ENCODE measurements at regions not wholly inside any gene's neighbourhood (a gene's known extent, or its start where the extent isn't known, plus 50 kb on each side); places are given as distances from the start of the nearest gene placed in this dataset.

DNA sequence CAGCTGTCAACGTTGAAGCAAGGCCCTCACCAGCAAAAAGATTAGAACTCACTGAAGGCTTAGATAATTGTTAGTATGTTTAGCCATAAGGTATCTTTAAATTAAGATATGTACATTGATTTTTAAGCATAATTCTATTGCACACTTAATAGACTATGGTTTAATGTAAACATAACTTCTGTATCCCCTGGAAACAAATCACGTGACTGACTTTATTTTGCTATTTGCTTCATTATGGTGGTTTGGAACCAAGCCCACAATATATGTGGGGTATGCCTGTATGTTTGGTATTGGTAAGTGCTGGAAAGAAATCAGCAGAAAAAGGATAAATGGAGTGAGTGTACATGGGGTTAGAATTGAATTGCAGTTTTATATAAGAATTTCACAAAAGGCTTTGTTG lies 111.9 kb downstream of the NMUR2 start:
- H3K36me3 ChIP-seq (ENCODE audit: control insufficient read depth in 1 of 2, insufficient read depth in 2 of 2, low read length in 2 of 2), result no peaks in the 10 kb centered on the region
- RAD21 ChIA-PET (ENCODE audit: low non-redundant PET in 1 of 2, low total read pairs in 2 of 2, uncharacterized antibody in 2 of 2, unreplicated experiment in 2 of 2), result no interaction called here
- H4K20me1 ChIP-seq (ENCODE audit: insufficient read depth), result no peaks in the 10 kb centered on the region
- no peak overlapping the region for H3K27ac ChIP-seq (ENCODE audit: low read depth, low read length)
- intact Hi-C loops (cut with micrococcal nuclease), result no loop called here
- POLR2A ChIA-PET, result no interaction called here
- H3K9me2 ChIP-seq (ENCODE audit: insufficient read depth), result no peaks in the 10 kb centered on the region
- H3K4me3 ChIP-seq (replicated peaks in 1 of 2; ENCODE audit: low read depth in 1 of 2, low read length in 2 of 2), result no peak overlapping the region
- H3K79me2 ChIP-seq (ENCODE audit: insufficient read depth, low read length), result no peaks in the 10 kb centered on the region
- no peak overlapping the region for H3K9ac ChIP-seq (ENCODE audit: low read length)
- H3K27me3 ChIP-seq (ENCODE audit: insufficient read depth, low read length), result 0 out of 2 replicates have a peak, but pooled peaks cover 3% of the 10 kb centered on the region
- DNase-seq (ENCODE audit: low read depth, low spot score) (no peak), ATAC-seq (no peak)
- CTCF ChIA-PET, result no interaction called here
- no peaks in the 10 kb centered on the region for H3K9me3 ChIP-seq (ENCODE audit: control insufficient read depth in 1 of 2, insufficient read depth in 1 of 2, low read depth in 1 of 2, low read length in 2 of 2)
- TF ChIP-seq FOSL1 (IDR thresholded peaks at IDR 0.05; ENCODE audit: low read depth) (no peak), YY1 (IDR thresholded peaks at IDR 0.05; ENCODE audit: extremely low read depth, insufficient replicate concordance, low read depth, low read length) (no peak), EGR1 (IDR thresholded peaks at IDR 0.05; ENCODE audit: low read depth) (no peak), ZFX (IDR thresholded peaks at IDR 0.05) (no peak), CEBPB (IDR thresholded peaks at IDR 0.05; ENCODE audit: low read depth) (no peak), ELF1 (IDR thresholded peaks at IDR 0.05; ENCODE audit: borderline replicate concordance, low read depth) (no peak), SIN3A (IDR thresholded peaks at IDR 0.05; ENCODE audit: low read depth) (no peak), RAD21 (IDR thresholded peaks at IDR 0.05; ENCODE audit: low read depth) (no peak), EZH2 (IDR thresholded peaks at IDR 0.05) (no peak), ZNF274 (IDR thresholded peaks at IDR 0.05; ENCODE audit: low read depth, low read length) (no peak), POLR2A (IDR thresholded peaks at IDR 0.05; ENCODE audit: borderline replicate concordance, extremely low read depth, insufficient read depth, insufficient read length) (no peak), SP1 (IDR thresholded peaks at IDR 0.05; ENCODE audit: low read depth) (no peak), EZH2phosphoT487 (IDR thresholded peaks at IDR 0.05; ENCODE audit: borderline replicate concordance) (no peak), TCF7L2 (IDR thresholded peaks at IDR 0.05; ENCODE audit: borderline replicate concordance, extremely low read depth, insufficient read depth, insufficient read length) (no peak)
- TF ChIP-seq, protein P1, sequence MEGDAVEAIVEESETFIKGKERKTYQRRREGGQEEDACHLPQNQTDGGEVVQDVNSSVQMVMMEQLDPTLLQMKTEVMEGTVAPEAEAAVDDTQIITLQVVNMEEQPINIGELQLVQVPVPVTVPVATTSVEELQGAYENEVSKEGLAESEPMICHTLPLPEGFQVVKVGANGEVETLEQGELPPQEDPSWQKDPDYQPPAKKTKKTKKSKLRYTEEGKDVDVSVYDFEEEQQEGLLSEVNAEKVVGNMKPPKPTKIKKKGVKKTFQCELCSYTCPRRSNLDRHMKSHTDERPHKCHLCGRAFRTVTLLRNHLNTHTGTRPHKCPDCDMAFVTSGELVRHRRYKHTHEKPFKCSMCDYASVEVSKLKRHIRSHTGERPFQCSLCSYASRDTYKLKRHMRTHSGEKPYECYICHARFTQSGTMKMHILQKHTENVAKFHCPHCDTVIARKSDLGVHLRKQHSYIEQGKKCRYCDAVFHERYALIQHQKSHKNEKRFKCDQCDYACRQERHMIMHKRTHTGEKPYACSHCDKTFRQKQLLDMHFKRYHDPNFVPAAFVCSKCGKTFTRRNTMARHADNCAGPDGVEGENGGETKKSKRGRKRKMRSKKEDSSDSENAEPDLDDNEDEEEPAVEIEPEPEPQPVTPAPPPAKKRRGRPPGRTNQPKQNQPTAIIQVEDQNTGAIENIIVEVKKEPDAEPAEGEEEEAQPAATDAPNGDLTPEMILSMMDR (IDR thresholded peaks at IDR 0.05 in 2 of 3, conservative IDR thresholded peaks at IDR 0.05 in 1 of 3; ENCODE audit: borderline replicate concordance in 1 of 3, insufficient read depth in 1 of 3, low read depth in 2 of 3, low read length in 2 of 3), result no peak
- TF ChIP-seq, protein P2, sequence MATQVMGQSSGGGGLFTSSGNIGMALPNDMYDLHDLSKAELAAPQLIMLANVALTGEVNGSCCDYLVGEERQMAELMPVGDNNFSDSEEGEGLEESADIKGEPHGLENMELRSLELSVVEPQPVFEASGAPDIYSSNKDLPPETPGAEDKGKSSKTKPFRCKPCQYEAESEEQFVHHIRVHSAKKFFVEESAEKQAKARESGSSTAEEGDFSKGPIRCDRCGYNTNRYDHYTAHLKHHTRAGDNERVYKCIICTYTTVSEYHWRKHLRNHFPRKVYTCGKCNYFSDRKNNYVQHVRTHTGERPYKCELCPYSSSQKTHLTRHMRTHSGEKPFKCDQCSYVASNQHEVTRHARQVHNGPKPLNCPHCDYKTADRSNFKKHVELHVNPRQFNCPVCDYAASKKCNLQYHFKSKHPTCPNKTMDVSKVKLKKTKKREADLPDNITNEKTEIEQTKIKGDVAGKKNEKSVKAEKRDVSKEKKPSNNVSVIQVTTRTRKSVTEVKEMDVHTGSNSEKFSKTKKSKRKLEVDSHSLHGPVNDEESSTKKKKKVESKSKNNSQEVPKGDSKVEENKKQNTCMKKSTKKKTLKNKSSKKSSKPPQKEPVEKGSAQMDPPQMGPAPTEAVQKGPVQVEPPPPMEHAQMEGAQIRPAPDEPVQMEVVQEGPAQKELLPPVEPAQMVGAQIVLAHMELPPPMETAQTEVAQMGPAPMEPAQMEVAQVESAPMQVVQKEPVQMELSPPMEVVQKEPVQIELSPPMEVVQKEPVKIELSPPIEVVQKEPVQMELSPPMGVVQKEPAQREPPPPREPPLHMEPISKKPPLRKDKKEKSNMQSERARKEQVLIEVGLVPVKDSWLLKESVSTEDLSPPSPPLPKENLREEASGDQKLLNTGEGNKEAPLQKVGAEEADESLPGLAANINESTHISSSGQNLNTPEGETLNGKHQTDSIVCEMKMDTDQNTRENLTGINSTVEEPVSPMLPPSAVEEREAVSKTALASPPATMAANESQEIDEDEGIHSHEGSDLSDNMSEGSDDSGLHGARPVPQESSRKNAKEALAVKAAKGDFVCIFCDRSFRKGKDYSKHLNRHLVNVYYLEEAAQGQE (IDR thresholded peaks at IDR 0.05; ENCODE audit: low read depth), result no peak
- TF ChIP-seq, protein P3, sequence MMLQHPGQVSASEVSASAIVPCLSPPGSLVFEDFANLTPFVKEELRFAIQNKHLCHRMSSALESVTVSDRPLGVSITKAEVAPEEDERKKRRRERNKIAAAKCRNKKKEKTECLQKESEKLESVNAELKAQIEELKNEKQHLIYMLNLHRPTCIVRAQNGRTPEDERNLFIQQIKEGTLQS (IDR thresholded peaks at IDR 0.05), result no peak
- TF ChIP-seq, protein P4, sequence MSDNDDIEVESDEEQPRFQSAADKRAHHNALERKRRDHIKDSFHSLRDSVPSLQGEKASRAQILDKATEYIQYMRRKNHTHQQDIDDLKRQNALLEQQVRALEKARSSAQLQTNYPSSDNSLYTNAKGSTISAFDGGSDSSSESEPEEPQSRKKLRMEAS (IDR thresholded peaks at IDR 0.05), result no peak
- H2AFZ ChIP-seq (ENCODE audit: low read depth, low read length, poor library complexity, severe bottlenecking), result no peak overlapping the region
- H3K4me1 ChIP-seq (ENCODE audit: control insufficient read depth in 1 of 2, insufficient read depth in 2 of 2, low read length in 2 of 2), result no peaks in the 10 kb centered on the region
- H3K4me2 ChIP-seq (ENCODE audit: low read length), result no peak overlapping the region
- BruUV-seq (replicated peaks), result no TSS peak

All from HCT116 (cell line).